GM12878 (cell line): ENCODE measurements at regions not wholly inside any gene's neighbourhood (a gene's known extent, or its start where the extent isn't known, plus 50 kb on each side); places are given as distances from the start of the nearest gene placed in this dataset.

Experiments
- ATAC-seq: fragments of 200-7000 bp; cut with Tn5 transposase; 3 replicates; pipeline ENCODE4 v1.9.1; 2020; ENCODE audit warnings: mild to moderate bottlenecking, moderate library complexity
- BruUV-seq: library from RNA; stranded (reverse); fragments of 400-500 nt; replicated peaks from 2 replicates; lab custom pipeline; 2021; lab: Mats Ljungman, UMichigan
- CTCF ChIA-PET: fragments of 300-600 bp; sonication (Branson Sonifier 250); formaldehyde crosslinking; extraction: SDS; loops from one replicate; lab custom pipeline; 2021; ENCODE audit warnings: inconsistent platforms; lab: Yijun Ruan, JAX
- POLR2A ChIA-PET: fragments of 350-600 bp; formaldehyde crosslinking; extraction: SDS; loops from one replicate; lab custom pipeline; 2021; ENCODE audit warnings: inconsistent platforms; lab: Charles Lee
- RAD21 ChIA-PET: fragments of 300-600 bp; sonication (Branson Sonifier 250); formaldehyde crosslinking; loops from one replicate; lab custom pipeline; 2023; ENCODE audit warnings: antibody characterized with exemption; ENCODE audit not compliant: unreplicated experiment; lab: Charles Lee
- SMC1A ChIA-PET: fragments of 300-600 bp; sonication (Branson Sonifier 250); formaldehyde crosslinking; loops from one replicate; lab custom pipeline; 2023; ENCODE audit not compliant: unreplicated experiment, uncharacterized antibody; lab: Charles Lee
- DNase-seq: peaks from one replicate; pipeline ENCODE4 v3.0.0-alpha.2; 2011; ENCODE audit warnings: low read depth, low spot score
- FAIRE-seq: peaks from 3 replicates; lab custom pipeline; 2011; peaks lifted over from hg19 to GRCh38; lab: Jason Lieb, UNC
- H2AFZ ChIP-seq: 2 replicates; pipeline ENCODE4 v1.6.0; 2011; ENCODE audit warnings: low read depth, low read length, control low read depth; ENCODE audit not compliant: control insufficient read depth
- H3K27ac ChIP-seq: 2 replicates; pipeline ENCODE4 v1.5.1; 2011; ENCODE audit warnings: control low read depth; ENCODE audit not compliant: control insufficient read depth, insufficient read depth
- H3K27me3 ChIP-seq, 2 experiments: replicated peaks in 1 of 2; 2 replicates each; pipeline versions ENCODE4 v1.6.0 to v1.6.1; 2011; ENCODE audit warnings: low read length in 1 of 2; ENCODE audit not compliant: control insufficient read depth in 2 of 2, insufficient read depth in 2 of 2
- H3K36me3 ChIP-seq, 2 experiments: 2 replicates each; pipeline ENCODE4 v1.5.1; 2011; ENCODE audit warnings: low read length in 1 of 2; ENCODE audit not compliant: control insufficient read depth in 2 of 2, insufficient read depth in 2 of 2
- H3K4me1 ChIP-seq: 2 replicates; pipeline ENCODE4 v1.6.1; 2011; ENCODE audit warnings: mild to moderate bottlenecking, low read length, moderate library complexity, mixed read lengths; ENCODE audit not compliant: control insufficient read depth, insufficient read depth
- H3K4me2 ChIP-seq: 2 replicates; pipeline ENCODE4 v1.6.0; 2011; ENCODE audit warnings: control low read depth; ENCODE audit not compliant: control insufficient read depth, insufficient read depth
- H3K4me3 ChIP-seq: fragments of 200-600 bp; sonication (generic); 2 replicates; pipeline ENCODE4 v1.5.1; 2016
- H3K79me2 ChIP-seq: 2 replicates; pipeline ENCODE4 v1.6.0; 2011; ENCODE audit warnings: low read length; ENCODE audit not compliant: control insufficient read depth, insufficient read depth
- H3K9ac ChIP-seq: 2 replicates; pipeline ENCODE4 v1.8.0; 2011; ENCODE audit warnings: low read length, control low read depth, mixed read lengths; ENCODE audit not compliant: control insufficient read depth, insufficient read depth
- H3K9me3 ChIP-seq: replicated peaks from 3 replicates; pipeline ENCODE4 v1.5.1; 2011; ENCODE audit warnings: mild to moderate bottlenecking, low read length; ENCODE audit not compliant: control insufficient read depth, insufficient read depth
- H4K20me1 ChIP-seq: 2 replicates; pipeline ENCODE4 v1.6.0; 2011; ENCODE audit not compliant: control insufficient read depth, insufficient read depth
- ATF7 ChIP-seq: fragments of 450-650 bp; IDR thresholded peaks from 2 replicates; pipeline ENCODE4 v1.6.1; 2016; ENCODE audit warnings: low read depth, mild to moderate bottlenecking
- CBFB ChIP-seq: IDR thresholded peaks from 2 replicates; pipeline ENCODE4 v1.6.1; 2016; ENCODE audit warnings: antibody characterized with exemption, low read depth
- FOXK2 ChIP-seq: fragments of 450-650 bp; IDR thresholded peaks from 2 replicates; pipeline ENCODE4 v1.6.1; 2017; ENCODE audit warnings: mild to moderate bottlenecking, moderate library complexity
- IKZF2 ChIP-seq, 2 experiments: fragments of 450-650 bp; IDR thresholded peaks; 2 replicates each; pipeline ENCODE4 v1.6.1; 2017; ENCODE audit warnings: mild to moderate bottlenecking in 2 of 2, moderate library complexity in 2 of 2
- NR2F1 ChIP-seq: fragments of 450-650 bp; conservative IDR thresholded peaks from 2 replicates; pipeline ENCODE4 v1.6.1; 2017; ENCODE audit warnings: mild to moderate bottlenecking
- POLR2AphosphoS2 ChIP-seq: IDR thresholded peaks from 2 replicates; pipeline ENCODE4 v1.6.1; 2011; ENCODE audit warnings: low read depth, mild to moderate bottlenecking, low read length, improper control_type of control experiment, moderate library complexity
- SIX5 ChIP-seq: IDR thresholded peaks from 2 replicates; pipeline ENCODE4 v1.6.1; 2011; ENCODE audit warnings: mild to moderate bottlenecking, low read depth, low read length, moderate library complexity; ENCODE audit not compliant: severe bottlenecking
- USF2 ChIP-seq: IDR thresholded peaks from 2 replicates; pipeline ENCODE4 v1.6.1; 2011; ENCODE audit warnings: low read depth, low read length, improper control_type of control experiment, borderline replicate concordance
- ZBTB33 ChIP-seq: fragments of 450-650 bp; IDR thresholded peaks from 2 replicates; pipeline ENCODE4 v1.6.1; 2017; ENCODE audit warnings: mild to moderate bottlenecking
- WGBS: methylation state at CpG from one replicate; pipeline ENCODE4 v1.1.6; 2016; ENCODE audit warnings: low lambda C conversion rate; ENCODE audit not compliant: insufficient replicate concordance, insufficient coverage; ENCODE audit errors: missing lambda C conversion rate; 5-methylcytosine and 5-hydroxymethylcytosine counted together
- in situ Hi-C: fragments of 300-500 bp; cut with MboI; formaldehyde crosslinking; loops from 9 replicates; pipeline ENCODE4 v1.14.3; 2018; ENCODE audit warnings: mixed read lengths
- intact Hi-C: fragments of 100-400 bp; cut with micrococcal nuclease; formaldehyde crosslinking; loops from one replicate; pipeline ENCODE4 v1.14.2; 2022; ENCODE audit not compliant: unreplicated experiment

GRCh38 chr22:19606332-19607191, 82.4 kb upstream of the CLDN5 start:
- Histone ChIP-seq H3K9me3 (no peaks in the 10 kb centered on the region), H3K9ac (no peak overlapping the region), H3K4me3 (no peak overlapping the region), H3K4me2 (no peak overlapping the region), H3K27me3 (peaks cover 0 to 4% of the 10 kb centered on the region in 2 experiments; a peak in 1 of 4 replicates), H2AFZ (no peak overlapping the region), H3K36me3 (no peaks in the 10 kb centered on the region), H3K79me2 (no peaks in the 10 kb centered on the region), H4K20me1 (no peaks in the 10 kb centered on the region), H3K27ac (no peak overlapping the region), H3K4me1 (peaks cover 12% of the 10 kb centered on the region)
- intact Hi-C loops (no loop called here), in situ Hi-C loops (no loop called here)
- ChIA-PET SMC1A (no interaction called here), RAD21 (no interaction called here), CTCF (interaction anchor here (0.6 to 1.3 kb wide), 2 partner anchors 21 to 23 kb away, joined by 3 to 5 read pairs; no protein-coding TSS in a partner anchor), POLR2A (interaction anchor here (0.5 kb wide), 1 partner anchor 12 kb away, joined by 3 read pairs; no protein-coding TSS in a partner anchor)
- FAIRE-seq (no peak), DNase-seq (no peak), ATAC-seq (no peak)
- no TSS peak for BruUV-seq
- 60% methylated on average over 16 of the region's 16 CpGs for WGBS
- TF ChIP-seq NR2F1 = no peak
- no peak for TF ChIP-seq POLR2AphosphoS2
- no peak for TF ChIP-seq IKZF2 (IDR thresholded peaks at IDR 0.05)
- no peak for TF ChIP-seq ZBTB33
- no peak for TF ChIP-seq USF2
- no peak for TF ChIP-seq ATF7
- no peak for TF ChIP-seq SIX5
- TF ChIP-seq FOXK2 = no peak
- no peak for TF ChIP-seq CBFB
